IPS-NIHi11 (cell line): ENCODE measurements at regions not wholly inside any gene's neighbourhood (a gene's known extent, or its start where the extent isn't known, plus 50 kb on each side); places are given as distances from the start of the nearest gene placed in this dataset.

ENCODE experiments used
- DNase-seq: peaks from one replicate; pipeline ENCODE4 v3.0.0; 2012; ENCODE audit warnings: mixed read lengths, low spot score

- no peak for DNase-seq
These were observed 435.6 kb downstream of the GPM6A start for GRCh38 chr4:175376287-175376977.

GRCh38 chr4:175377203-175377602, 434.9 kb downstream of the GPM6A start:
- no peak for DNase-seq

DNA sequence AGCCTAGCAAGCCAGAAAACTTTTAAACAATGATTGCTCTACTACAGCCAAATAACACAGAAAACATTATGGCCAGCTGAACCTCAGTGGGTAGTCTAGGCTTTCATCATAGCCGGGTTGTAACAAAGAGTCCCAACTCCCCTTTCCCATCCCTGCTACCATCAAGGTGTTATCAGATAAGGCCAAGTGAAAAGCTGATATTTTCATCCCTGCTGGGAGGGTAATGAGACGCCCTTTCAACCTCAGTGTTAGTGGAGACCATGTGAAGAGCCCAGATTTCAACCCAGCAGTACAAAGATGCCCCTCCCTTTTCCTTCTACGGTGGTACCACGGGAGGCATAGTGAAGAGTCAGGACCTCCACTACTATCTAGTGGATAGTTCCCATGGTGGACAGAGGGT, 433.7 kb downstream of the GPM6A start:
- no peak for DNase-seq

GRCh38 chr4:175380841-175381240, 431.2 kb downstream of the GPM6A start:
- DNase-seq, result no peak

DNA sequence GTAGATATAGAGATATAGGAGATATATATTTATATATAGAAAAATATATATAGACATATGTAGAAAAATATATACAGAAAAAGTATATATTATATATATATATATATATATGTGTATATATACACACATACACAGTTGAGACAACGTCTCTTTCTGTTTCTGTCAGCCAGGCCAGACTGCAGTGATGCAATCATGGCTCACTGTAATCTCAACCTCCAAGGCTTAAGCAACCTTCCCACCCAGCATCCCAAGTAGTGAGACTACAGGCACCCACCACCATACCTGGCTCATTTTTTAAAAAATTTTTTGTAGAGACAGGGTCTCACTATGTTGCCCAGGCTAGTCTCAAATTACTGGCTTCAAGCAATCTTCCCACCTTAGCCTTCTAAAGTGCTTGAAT, 426.3 kb downstream of the GPM6A start:
- no peak for DNase-seq

DNA sequence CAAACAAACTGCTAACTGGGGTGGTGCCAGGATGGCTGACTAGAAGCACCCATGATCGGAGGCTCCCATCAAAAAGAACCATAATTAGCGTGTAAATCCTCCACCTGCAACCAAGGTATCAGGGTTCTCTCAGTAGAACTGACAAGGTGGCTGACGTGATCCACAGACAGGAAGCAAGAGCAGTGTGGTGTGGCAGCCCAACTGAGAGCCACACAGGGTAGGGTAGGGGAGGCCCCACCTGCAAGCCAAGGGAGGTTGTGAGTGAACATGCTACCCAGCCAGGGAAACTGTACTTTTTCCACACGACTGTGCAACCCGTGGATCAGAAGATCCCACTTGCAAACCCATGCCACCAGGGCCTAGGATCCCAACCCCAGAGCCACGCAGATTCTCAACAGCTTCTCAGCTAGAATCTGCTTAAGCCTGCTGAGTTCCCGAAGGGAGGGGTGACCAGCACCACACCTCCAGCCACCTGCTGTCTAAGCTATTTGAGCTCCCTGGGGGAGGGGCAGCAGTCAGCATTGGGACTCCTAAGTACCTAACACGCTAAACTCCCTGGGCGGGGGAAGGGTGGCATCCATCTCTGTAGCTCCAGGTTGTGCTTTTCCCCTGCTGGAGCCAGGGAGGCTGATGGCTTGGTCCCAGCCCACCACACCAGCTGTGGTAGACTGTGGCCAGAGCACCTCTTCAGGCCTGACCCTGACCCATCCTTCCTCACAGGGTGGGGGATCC, 425.1 kb downstream of the GPM6A start:
- DNase-seq, result peak; percentile 23

GRCh38 chr4:175394208-175394607, 417.9 kb downstream of the GPM6A start:
- DNase-seq, result no peak

DNA sequence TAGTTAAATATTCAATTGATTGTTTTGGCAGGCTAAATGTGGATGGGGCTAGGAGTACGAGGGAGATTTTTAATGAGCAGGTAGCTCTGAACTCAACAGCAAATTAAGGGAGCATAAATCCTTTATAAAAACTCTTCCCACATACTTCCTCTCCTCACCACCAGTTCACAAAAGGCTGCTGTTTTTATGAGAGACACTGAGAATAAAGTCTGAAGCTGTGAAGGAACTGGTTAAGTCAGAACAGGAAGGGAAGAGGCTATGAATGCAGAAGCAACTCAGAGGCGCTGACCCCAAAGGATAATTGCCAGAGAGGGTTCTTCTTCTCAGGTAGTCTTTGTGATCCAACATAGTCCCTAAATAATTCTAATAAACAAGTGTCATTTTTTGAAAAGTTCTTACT, 406.1 kb downstream of the GPM6A start:
- no peak for DNase-seq

DNA sequence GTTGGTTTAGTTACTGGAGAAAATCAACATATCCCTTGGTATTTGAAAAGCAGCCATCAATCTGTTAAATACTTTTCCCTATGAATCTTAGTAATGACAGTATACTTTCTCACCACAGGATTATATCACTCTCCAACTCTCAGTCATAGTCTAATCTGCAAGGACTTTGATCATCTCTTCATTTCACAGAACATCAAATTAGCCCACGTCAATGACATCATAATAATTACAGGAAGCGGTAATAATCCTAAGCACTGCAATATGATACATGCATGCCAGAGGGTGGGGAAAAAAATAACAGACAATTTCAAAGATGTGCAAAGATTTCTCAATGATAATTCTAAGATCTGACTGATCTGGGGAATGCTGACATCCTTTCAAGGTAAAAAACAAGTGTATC, 404.1 kb downstream of the GPM6A start:
- no peak for DNase-seq

GRCh38 chr4:175411251-175411650, 400.8 kb downstream of the GPM6A start:
- no peak for DNase-seq

DNA sequence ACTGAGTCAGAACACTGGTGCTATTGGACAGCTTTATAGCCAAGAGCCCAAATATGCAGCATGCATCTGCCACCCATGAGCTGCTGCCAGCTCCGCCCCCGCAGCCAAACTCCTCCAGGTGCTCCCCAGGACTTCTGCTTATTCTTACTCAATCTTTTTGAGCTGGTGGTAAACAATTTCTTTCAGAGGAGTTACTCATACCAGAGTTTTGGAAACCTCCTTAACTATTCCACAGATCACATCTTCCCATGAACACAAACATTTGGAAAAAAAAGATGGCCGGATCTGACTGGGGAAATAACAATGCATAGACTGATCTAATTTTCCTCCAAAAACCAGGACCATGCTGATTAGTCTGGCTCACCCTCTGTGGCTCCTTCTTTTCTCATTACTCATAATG, 399.9 kb downstream of the GPM6A start:
- no peak for DNase-seq

GRCh38 chr4:175412746-175413145, 399.3 kb downstream of the GPM6A start:
- DNase-seq, result no peak

GRCh38 chr4:175413561-175413960, 398.5 kb downstream of the GPM6A start:
- DNase-seq, result no peak

GRCh38 chr4:175414602-175415001, 397.5 kb downstream of the GPM6A start:
- DNase-seq, result no peak

- no peak for DNase-seq
These were observed 393.5 kb downstream of the GPM6A start for GRCh38 chr4:175418516-175418915.

DNA sequence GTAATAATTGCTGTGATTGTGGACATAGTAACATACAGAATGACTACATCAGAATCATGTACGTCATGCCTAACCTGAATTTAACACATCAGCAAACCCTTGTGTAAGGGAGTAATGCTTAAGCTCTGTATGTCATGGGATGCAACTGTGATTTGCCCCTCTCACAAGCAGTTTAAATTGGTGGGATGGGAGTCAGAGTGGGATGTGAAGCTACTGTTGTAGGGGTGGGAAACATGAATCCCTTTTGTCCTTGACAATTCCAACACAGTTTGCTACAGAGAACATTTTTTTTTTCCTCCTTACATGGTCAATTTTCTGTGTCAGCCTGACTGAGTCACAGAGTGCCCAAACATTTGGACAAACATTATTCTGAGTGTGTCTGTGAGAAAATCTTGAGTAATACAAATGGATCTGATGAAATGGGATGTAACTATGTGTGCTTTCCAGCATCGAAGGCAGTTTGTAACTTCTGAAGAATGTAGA, 392.8 kb downstream of the GPM6A start:
- DNase-seq, result no peak

GRCh38 chr4:175421506-175421905, 390.6 kb downstream of the GPM6A start:
- DNase-seq, result no peak

- no peak for DNase-seq
These were observed 389.7 kb downstream of the GPM6A start for GRCh38 chr4:175422331-175422730.

GRCh38 chr4:175424111-175424510, 388.0 kb downstream of the GPM6A start:
- no peak for DNase-seq

DNA sequence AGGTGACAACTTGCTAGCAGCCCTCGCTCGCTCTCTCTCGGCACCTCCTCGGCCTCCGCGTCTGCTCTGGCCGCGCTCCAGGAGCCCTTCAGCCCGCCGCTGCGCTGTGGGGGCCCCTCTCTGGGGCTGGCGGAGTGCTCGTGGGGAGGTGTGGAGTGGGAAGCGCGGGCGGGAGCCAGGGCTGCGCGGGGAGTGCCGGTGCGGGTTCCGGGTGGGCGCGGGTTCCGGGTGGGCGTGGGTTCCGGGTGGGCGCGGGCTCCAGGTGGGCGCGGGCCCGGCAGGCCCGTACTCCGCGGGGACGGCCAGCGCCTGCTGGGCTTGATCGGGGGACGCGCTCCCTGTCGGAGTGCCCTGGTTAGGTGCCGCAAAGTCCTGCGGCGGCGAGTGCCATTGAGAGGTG, 384.3 kb downstream of the GPM6A start:
- no peak for DNase-seq

GRCh38 chr4:175431694-175432093, 380.4 kb downstream of the GPM6A start:
- DNase-seq, result no peak

- DNase-seq, result no peak
These were observed 376.7 kb downstream of the GPM6A start for GRCh38 chr4:175435381-175435783.

DNA sequence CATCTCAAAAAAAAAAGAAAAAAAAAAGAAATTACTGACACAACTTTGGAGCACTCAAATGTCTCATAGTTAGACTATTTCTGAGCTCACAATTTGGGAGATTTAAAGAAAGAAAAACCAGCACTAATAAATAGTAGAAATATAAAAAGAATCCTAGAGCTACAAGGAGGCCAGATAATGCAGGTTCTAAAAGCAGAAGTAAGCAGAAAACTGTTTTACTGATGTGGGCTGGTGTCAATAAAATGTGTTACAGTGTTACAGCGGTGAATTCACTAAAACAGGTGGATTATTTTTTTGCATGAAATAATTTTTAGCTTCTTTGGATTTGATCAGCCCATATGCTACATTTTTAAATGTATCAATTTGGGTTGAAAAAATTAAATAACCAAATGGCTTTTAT, 375.9 kb downstream of the GPM6A start:
- no peak for DNase-seq

- no peak for DNase-seq
These were observed 371.3 kb downstream of the GPM6A start for GRCh38 chr4:175440786-175441185.
